ENCODE measurements at regions not wholly inside any gene's neighbourhood (a gene's known extent, or its start where the extent isn't known, plus 50 kb on each side); places are given as distances from the start of the nearest gene placed in this dataset.

- TF ChIP-seq KLF17 (tag by site-specific recombination; IDR thresholded peaks at IDR 0.05) = no peak
- TF ChIP-seq ZBTB6 (tag by site-specific recombination; IDR thresholded peaks at IDR 0.05) = no peak
- TF ChIP-seq ZNF394 (tag by site-specific recombination; IDR thresholded peaks at IDR 0.05; ENCODE audit: borderline replicate concordance) = no peak
- no peak for TF ChIP-seq SP3 (tag by site-specific recombination; IDR thresholded peaks at IDR 0.05)
Measured at GRCh38 chr5:97745817-97746216, 562.8 kb upstream of the RIOK2 start (continued).

- no peaks in the 10 kb centered on the region for H3K36me3 ChIP-seq (ENCODE audit: control insufficient read depth in 2 of 2, insufficient read depth in 1 of 2, low read length in 2 of 2)
- no peaks in the 10 kb centered on the region for H3K4me1 ChIP-seq (ENCODE audit: control insufficient read depth, insufficient read depth, low read length)
- TF ChIP-seq ZNF335 (tag by site-specific recombination; conservative IDR thresholded peaks at IDR 0.05) (no peak), ZNF639 (tag by site-specific recombination; IDR thresholded peaks at IDR 0.05) (no peak), ZSCAN4 (tag by site-specific recombination; IDR thresholded peaks at IDR 0.05) (no peak), ZNF426 (tag by site-specific recombination; IDR thresholded peaks at IDR 0.05) (no peak)
- H3K9me3 ChIP-seq (ENCODE audit: control insufficient read depth, insufficient read depth, low read depth, low read length) = no peaks in the 10 kb centered on the region
- no peak overlapping the region for H3K27ac ChIP-seq (ENCODE audit: extremely low read depth, low read depth, low read length)
- POLR2A ChIA-PET = no interaction called here
- H3K4me3 ChIP-seq (ENCODE audit: low read depth, low read length) = no peak overlapping the region
- CTCF ChIA-PET = no interaction called here
Measured at GRCh38 chr5:97750576-97750975, 567.5 kb upstream of the RIOK2 start.

- H3K4me1 ChIP-seq (ENCODE audit: control insufficient read depth, insufficient read depth, low read length) = no peaks in the 10 kb centered on the region
- POLR2A ChIA-PET = no interaction called here
- H3K27ac ChIP-seq (ENCODE audit: extremely low read depth, low read depth, low read length) = no peak overlapping the region
- TF ChIP-seq ZNF311 (tag by site-specific recombination; IDR thresholded peaks at IDR 0.05; ENCODE audit: borderline replicate concordance) (no peak), KLF17 (tag by site-specific recombination; IDR thresholded peaks at IDR 0.05) (no peak)
- H3K36me3 ChIP-seq (ENCODE audit: control insufficient read depth in 2 of 2, insufficient read depth in 1 of 2, low read length in 2 of 2) = no peaks in the 10 kb centered on the region
- H3K9me3 ChIP-seq (ENCODE audit: control insufficient read depth, insufficient read depth, low read depth, low read length) = no peaks in the 10 kb centered on the region
- H3K4me3 ChIP-seq (ENCODE audit: low read depth, low read length) = no peak overlapping the region
- CTCF ChIA-PET = no interaction called here
Measured at GRCh38 chr5:97751540-97751939, 568.5 kb upstream of the RIOK2 start.

GRCh38 chr5:97752871-97753270 is 569.8 kb upstream of the RIOK2 start:
- H3K4me1 ChIP-seq (ENCODE audit: control insufficient read depth, insufficient read depth, low read length) = no peaks in the 10 kb centered on the region
- ChIA-PET CTCF (no interaction called here), POLR2A (no interaction called here)
- no peak overlapping the region for H3K4me3 ChIP-seq (ENCODE audit: low read depth, low read length)
- no peaks in the 10 kb centered on the region for H3K9me3 ChIP-seq (ENCODE audit: control insufficient read depth, insufficient read depth, low read depth, low read length)
- H3K27ac ChIP-seq (ENCODE audit: extremely low read depth, low read depth, low read length) = no peak overlapping the region
- no peak for TF ChIP-seq ZNF302 (tag by site-specific recombination; IDR thresholded peaks at IDR 0.05; ENCODE audit: low read depth)
- no peak for TF ChIP-seq ZNF362 (tag by site-specific recombination; IDR thresholded peaks at IDR 0.05)
- TF ChIP-seq ZNF658 (tag by site-specific recombination; IDR thresholded peaks at IDR 0.05) = no peak
- TF ChIP-seq ZNF529 (tag by site-specific recombination; IDR thresholded peaks at IDR 0.05; ENCODE audit: insufficient replicate concordance) = no peak
- no peaks in the 10 kb centered on the region for H3K36me3 ChIP-seq (ENCODE audit: control insufficient read depth in 2 of 2, insufficient read depth in 1 of 2, low read length in 2 of 2)
